ENCODE measurements at regions not wholly inside any gene's neighbourhood (a gene's known extent, or its start where the extent isn't known, plus 50 kb on each side); places are given as distances from the start of the nearest gene placed in this dataset.
A peak's percentile ranks its signal among the peaks of the same experiment; 100 is the strongest.

GRCh38 chr1:201709564-201710295 lies 119.2 kb upstream of the IPO9 start:
- peak; percentile 65 for DNase-seq (ENCODE audit: low read depth, low spot score)
- no peaks in the 10 kb centered on the region for H3K27me3 ChIP-seq (ENCODE audit: control insufficient read depth, insufficient read depth, low read length)
- in situ Hi-C loops (cut with HindIII; ENCODE audit: low pct_unique_long_range_greater_than_20kb, low sequenced_read_pairs) (loop anchor here (10.0 kb wide), 1 partner anchor 65 kb away; no protein-coding TSS in a partner anchor), intact Hi-C loops (cut with micrococcal nuclease; ENCODE audit: unreplicated experiment) (loop anchor here (1.0 kb wide), 1 partner anchor 84 kb away; no protein-coding TSS in a partner anchor)
- H3K27ac ChIP-seq (ENCODE audit: low read length) = peak overlapping the region; percentile 64; the same call in 1 of the 2 replicates
- ChIA-PET POLR2A (interaction anchor here (0.6 kb wide), 2 partner anchors 37 to 48 kb away, joined by 3 to 4 read pairs; no protein-coding TSS in a partner anchor), CTCF (interaction anchor here (0.6 to 2.6 kb wide), 18 partner anchors 9 to 617 kb away, joined by 3 to 45 read pairs (median 4); no protein-coding TSS in a partner anchor)
- TF ChIP-seq SIN3A (IDR thresholded peaks at IDR 0.05; ENCODE audit: borderline replicate concordance, insufficient read depth, low read depth, low read length) (no peak), CTCF (IDR thresholded peaks at IDR 0.05) (peak; percentile 96), REST (IDR thresholded peaks at IDR 0.05; ENCODE audit: insufficient read depth in 1 of 2, low read depth in 2 of 2, low read length in 1 of 2) (no peak), TCF7L2 (IDR thresholded peaks at IDR 0.05; ENCODE audit: low read depth, low read length) (no peak), POLR2AphosphoS5 (IDR thresholded peaks at IDR 0.05; ENCODE audit: low read depth, low read length) (no peak)
- H3K4me3 ChIP-seq (ENCODE audit: low read depth in 2 of 2, low read length in 2 of 2) = no peak overlapping the region
- H3K9me3 ChIP-seq (ENCODE audit: control insufficient read depth, insufficient read depth, low read depth, low read length) = no peaks in the 10 kb centered on the region
- H3K36me3 ChIP-seq (ENCODE audit: control insufficient read depth, insufficient read depth, low read length) = no peaks in the 10 kb centered on the region
- BruUV-seq (replicated peaks) = no TSS peak
- peak; percentile 83 for ATAC-seq
- peaks cover 28% of the 10 kb centered on the region for H3K4me1 ChIP-seq (ENCODE audit: control insufficient read depth, insufficient read depth, low read length)

- intact Hi-C loops (cut with micrococcal nuclease; ENCODE audit: unreplicated experiment) = no loop called here
- Histone ChIP-seq H3K27me3 (ENCODE audit: control insufficient read depth, insufficient read depth, low read length) (no peaks in the 10 kb centered on the region), H3K36me3 (ENCODE audit: control insufficient read depth, insufficient read depth, low read length) (no peaks in the 10 kb centered on the region), H3K4me1 (ENCODE audit: control insufficient read depth, insufficient read depth, low read length) (peaks cover 38% of the 10 kb centered on the region), H3K9me3 (ENCODE audit: control insufficient read depth, insufficient read depth, low read depth, low read length) (no peaks in the 10 kb centered on the region), H3K27ac (ENCODE audit: low read length) (peak overlapping the region; percentile 20; the same call in 1 of the 2 replicates), H3K4me3 (ENCODE audit: low read depth in 2 of 2, low read length in 2 of 2) (no peak overlapping the region)
- CTCF ChIA-PET = interaction anchor here (0.6 to 2.6 kb wide), 6 partner anchors 9 to 753 kb away, joined by 3 to 45 read pairs (median 5); no protein-coding TSS in a partner anchor
- in situ Hi-C loops (cut with HindIII; ENCODE audit: low pct_unique_long_range_greater_than_20kb, low sequenced_read_pairs) = loop anchor here (10.0 kb wide), 1 partner anchor 64 kb away; no protein-coding TSS in a partner anchor
- no TSS peak for BruUV-seq (replicated peaks)
- TF ChIP-seq TCF7L2 (IDR thresholded peaks at IDR 0.05; ENCODE audit: low read depth, low read length) (no peak), POLR2AphosphoS5 (IDR thresholded peaks at IDR 0.05; ENCODE audit: low read depth, low read length) (no peak), SIN3A (IDR thresholded peaks at IDR 0.05; ENCODE audit: borderline replicate concordance, insufficient read depth, low read depth, low read length) (no peak), CTCF (IDR thresholded peaks at IDR 0.05) (no peak), REST (IDR thresholded peaks at IDR 0.05; ENCODE audit: insufficient read depth in 1 of 2, low read depth in 2 of 2, low read length in 1 of 2) (no peak)
- ATAC-seq (no peak), DNase-seq (ENCODE audit: low read depth, low spot score) (no peak)
- POLR2A ChIA-PET = no interaction called here
Measured at GRCh38 chr1:201710632-201711597, 118.0 kb upstream of the IPO9 start.
